Stimulated activated CD4-positive, alpha-beta T cell treated with anti-CD3 and anti-CD28 coated beads, Interleukin-12 subunit alpha, Interleukin-12 subunit beta, amount 100 ng/mL, for 48 hours (primary cell): ENCODE measurements at regions not wholly inside any gene's neighbourhood (a gene's known extent, or its start where the extent isn't known, plus 50 kb on each side); places are given as distances from the start of the nearest gene placed in this dataset.
A peak's percentile ranks its signal among the peaks of the same experiment; 100 is the strongest.
"Not testable (repeated sequence)": the region's sequence is repeated elsewhere in the genome, so short reads cannot be mapped to it uniquely, and the experiment has no call there.

ENCODE experiments used
- DNase-seq, 3 donors: peaks; one replicate each; pipeline ENCODE4 v3.0.0-alpha.2; 2020; ENCODE audit warnings: low read depth in 2 of 3, low spot score in 1 of 3

GRCh38 chr7:13745530-13745929 lies 243.9 kb downstream of the ETV1 start:
- no peak for DNase-seq

- no peak for DNase-seq
Observed at GRCh38 chr7:13748998-13749397, 240.5 kb downstream of the ETV1 start.

- DNase-seq = no peak
Observed at GRCh38 chr7:13749636-13750035, 239.8 kb downstream of the ETV1 start.

- DNase-seq = no peak
Observed at GRCh38 chr7:13751766-13752165, 237.7 kb downstream of the ETV1 start.

DNA sequence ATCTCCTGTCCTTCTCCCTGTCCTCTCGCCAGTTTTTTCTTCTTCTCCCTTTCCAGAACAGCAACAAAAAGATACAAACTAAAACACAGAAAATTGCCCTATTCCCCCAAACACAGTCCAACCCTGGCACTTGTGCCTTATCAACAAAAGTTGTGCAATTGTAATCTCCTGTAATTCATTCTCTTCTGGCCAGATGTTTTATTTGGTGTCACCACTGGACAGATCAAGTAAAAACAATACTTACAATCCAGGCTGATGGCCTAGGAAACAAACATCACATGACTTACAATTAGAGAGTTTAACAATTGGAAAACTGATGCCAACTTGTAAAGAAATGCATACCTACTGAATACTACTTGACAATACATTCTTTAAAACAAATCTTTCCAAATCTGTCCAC lies 231.6 kb downstream of the ETV1 start:
- DNase-seq = no peak

GRCh38 chr7:13765853-13766252 lies 223.6 kb downstream of the ETV1 start:
- not testable (repeated sequence) for DNase-seq

DNA sequence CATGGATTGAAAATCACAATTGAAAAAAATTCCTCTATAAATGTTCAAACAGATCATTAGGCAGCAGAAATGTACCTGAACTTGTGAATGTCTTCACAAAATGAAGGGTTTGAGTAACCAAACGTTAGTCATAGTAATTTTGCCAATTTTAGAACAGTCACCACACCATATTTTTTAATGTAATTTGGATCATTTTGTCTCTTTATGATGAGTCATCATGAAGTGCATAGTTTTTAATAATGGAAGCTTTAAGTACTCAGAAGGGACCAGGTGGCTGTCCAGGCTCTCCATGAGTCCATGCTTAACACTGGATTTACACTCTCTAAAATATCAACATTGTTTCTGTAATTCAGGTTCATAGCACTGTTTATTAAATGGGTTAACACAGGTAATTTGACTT lies 219.2 kb downstream of the ETV1 start:
- no peak for DNase-seq

DNA sequence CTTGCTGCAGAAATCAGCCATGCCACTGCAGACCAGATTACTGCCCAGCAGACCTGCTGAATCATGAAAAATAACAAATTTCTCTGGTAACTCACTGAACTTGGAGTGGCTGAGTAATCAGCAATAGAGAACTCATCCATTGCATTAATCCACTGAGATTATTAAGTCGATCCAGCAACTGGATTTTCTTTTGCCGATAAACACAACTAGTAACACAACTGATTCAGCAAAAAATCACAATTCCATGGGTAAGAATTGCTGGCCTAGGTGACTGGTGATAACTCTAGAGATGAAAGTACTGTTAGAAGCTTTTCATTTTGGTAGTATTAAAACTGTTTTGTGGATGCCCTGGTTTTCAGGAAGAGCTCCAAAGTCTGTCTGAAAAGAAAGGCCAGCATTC lies 214.5 kb downstream of the ETV1 start:
- no peak for DNase-seq

DNA sequence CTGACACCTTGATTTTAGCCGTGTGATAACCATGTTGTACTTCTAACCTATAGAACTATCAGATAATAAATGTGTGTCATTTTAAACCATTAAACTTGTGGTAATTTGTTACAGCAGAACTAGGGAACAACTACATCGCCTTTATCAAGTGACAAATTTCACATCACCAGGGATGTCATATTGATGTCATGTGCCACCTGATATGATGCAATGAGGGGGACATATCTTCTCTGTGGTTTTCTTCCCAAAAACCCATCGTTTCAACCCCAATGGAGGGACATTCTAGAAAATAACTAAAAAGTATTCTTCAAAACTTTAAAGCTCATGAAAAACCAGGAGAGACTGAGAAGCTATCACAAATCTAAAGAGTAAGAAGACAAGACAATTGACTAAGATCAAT lies 212.2 kb downstream of the ETV1 start:
- DNase-seq = no peak

GRCh38 chr7:13778967-13779366 lies 210.5 kb downstream of the ETV1 start:
- peak in 2 of 3 donors; percentile 1 to 7 for DNase-seq

- no peak for DNase-seq
Observed at GRCh38 chr7:13790611-13791010, 198.9 kb downstream of the ETV1 start.

DNA sequence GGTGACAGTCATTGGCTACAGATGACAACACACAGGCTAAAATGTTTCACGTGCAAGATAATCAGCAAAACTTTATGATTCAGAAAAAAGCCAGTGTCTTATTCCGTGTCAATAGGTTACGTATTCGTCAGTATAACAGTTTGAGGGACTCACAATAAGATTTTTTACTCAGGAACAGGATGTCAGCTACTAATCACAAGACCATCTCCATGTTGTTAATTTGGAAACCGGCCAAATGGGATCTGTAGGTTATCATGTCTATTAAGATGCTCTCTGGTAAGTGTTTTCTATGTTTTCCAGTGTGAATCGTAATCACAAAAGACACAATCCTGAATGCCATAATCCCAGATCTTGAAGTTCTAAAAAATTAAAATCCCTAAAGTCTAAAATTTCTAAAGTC lies 197.3 kb downstream of the ETV1 start:
- no peak for DNase-seq

DNA sequence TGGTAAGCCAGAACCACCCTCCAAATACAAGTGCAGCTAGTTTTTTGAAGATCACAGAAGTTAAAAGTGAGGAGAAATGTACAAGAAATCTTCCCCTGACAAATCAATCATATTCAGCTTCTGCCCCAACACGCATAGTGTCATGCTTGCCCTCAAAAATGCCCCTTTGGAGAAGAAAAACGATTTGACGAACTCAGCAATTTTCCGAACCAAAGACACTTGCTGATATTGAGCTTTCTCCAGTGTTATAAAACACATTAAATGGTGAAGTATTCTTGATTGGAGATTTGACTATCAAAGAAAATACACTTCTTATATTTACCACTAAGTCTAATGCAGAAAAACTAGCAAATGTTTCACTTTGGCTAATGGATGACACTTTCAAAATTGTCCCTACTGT lies 195.5 kb downstream of the ETV1 start:
- no peak for DNase-seq

DNA sequence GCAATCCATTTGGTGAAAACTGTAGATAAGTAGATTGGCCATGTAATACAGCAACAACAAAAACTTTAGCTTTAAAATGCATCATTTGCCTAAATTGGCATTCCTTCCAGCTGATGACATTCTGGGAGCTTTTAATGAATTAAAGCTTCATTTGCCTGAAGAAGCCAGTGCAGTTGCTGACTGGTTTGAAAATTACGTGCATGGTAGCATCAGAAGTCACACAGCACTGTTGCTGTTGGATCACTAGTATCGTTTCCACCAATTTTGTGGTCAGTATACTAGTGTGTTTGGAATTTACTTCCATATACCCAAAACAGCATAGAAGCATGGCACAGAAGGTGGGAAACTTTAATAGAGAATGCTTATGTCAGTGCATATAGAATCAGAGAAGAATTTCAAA lies 194.9 kb downstream of the ETV1 start:
- no peak for DNase-seq

DNA sequence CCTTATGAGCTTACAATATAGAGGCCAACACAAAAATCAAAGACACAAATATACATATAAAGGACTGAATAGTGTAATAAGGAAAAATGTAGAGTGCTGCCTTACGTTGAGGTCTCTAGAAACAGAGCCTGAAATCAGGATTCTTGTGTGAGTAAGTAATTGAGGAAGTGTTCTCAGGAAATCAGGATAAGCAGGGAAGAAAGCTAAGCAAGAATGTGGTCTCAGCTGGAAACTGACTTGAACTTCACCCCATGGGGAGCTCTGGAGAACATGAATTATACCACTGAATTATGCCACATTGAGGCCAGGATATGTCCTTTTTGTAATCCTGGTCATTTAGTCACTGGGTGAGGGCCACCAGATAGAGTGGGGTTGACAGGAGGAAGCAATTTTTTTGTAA lies 191.9 kb downstream of the ETV1 start:
- no peak for DNase-seq

GRCh38 chr7:13800694-13801448 lies 188.6 kb downstream of the ETV1 start:
- no peak for DNase-seq

DNA sequence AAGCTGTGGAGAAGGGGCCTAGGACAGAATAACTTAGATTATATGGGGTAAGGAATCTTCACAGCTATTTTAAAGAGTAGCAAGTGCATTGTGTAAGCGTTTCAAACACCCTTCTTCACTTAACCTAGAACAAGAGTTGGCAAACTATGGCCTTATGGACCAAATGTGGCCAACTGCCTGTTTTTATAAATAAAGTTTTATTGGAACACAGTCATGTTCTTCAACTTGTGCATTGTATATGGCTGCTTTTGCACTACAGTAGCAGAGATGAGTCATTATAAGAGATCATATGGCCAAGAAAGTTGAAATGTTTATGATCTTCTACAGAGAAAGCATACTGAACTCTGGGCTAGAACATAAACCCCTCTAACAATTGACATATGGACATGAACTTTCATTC lies 187.8 kb downstream of the ETV1 start:
- no peak for DNase-seq

GRCh38 chr7:13802651-13803050 lies 186.8 kb downstream of the ETV1 start:
- DNase-seq = no peak

DNA sequence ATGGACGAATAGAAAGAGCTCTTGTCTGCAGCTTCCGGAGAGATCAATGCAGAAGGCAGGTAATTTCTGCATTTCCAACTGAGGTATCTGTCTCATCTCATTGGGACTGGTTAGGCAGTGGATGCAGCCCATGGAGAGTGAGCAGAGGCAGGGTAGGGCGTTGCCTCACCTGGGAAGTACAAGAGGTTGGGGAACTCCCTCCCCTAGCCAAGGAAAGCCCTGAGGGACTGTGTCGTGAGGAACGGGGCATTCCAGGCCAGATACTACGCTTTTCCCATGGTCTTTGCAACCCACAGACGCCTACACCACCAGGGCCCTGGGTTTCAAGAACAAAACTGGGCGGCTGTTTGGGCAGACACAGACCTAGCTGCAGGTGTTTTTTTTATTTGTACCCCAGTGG lies 186.3 kb downstream of the ETV1 start:
- DNase-seq = no peak

DNA sequence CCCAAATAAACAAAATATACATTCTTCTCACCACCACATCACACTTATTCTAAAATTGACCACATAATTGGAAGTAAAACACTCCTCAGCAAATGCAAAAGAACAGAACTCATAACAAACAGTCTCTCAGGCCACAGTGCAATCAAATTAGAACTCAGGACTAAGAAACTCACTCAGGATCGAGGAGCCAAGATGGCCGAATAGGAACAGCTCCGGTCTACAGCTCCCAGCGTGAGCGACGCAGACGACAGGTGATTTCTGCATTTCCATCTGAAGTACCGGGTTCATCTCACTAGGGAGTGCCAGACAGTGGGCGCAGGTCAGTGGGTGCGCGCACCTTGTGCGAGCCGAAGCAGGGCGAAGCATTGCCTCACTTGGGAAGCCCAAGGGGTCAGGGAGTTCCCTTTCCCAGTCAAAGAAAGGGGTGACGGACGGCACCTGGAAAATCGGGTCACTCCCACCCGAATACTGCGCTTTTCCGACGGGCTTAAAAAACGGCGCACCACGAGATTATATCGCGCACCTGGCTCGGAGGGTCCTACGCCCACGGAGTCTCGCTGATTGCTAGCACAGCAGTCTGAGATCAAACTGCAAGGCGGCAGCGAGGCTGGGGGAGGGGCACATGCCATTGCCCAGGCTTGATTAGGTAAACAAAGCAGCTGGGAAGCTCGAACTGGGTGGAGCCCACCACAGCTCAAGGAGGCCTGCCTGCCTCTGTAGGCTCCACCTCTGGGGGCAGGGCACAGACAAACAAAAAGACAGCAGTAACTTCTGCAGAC lies 183.2 kb downstream of the ETV1 start:
- not testable (repeated sequence) for DNase-seq

GRCh38 chr7:13817230-13817629 lies 172.2 kb downstream of the ETV1 start:
- not testable (repeated sequence) for DNase-seq

- DNase-seq = no peak
Observed at GRCh38 chr7:13821152-13821787, 168.2 kb downstream of the ETV1 start.
